Endothelial cell of umbilical vein (primary cell): ENCODE measurements at regions not wholly inside any gene's neighbourhood (a gene's known extent, or its start where the extent isn't known, plus 50 kb on each side); places are given as distances from the start of the nearest gene placed in this dataset.

Experiments used
- BruUV-seq: library from RNA; stranded (reverse); fragments of 400-500 nt; replicated peaks from 2 replicates; lab custom pipeline; 2021; lab: Mats Ljungman, UMichigan
- CTCF ChIA-PET: fragments of 300-600, 350-600 bp; sonication (Branson Sonifier 250); formaldehyde crosslinking; loops from one replicate; lab custom pipeline; 2021; ENCODE audit warnings: antibody characterized with exemption, inconsistent platforms; lab: Charles Lee
- POLR2A ChIA-PET: fragments of 300-600, 350-600 bp; sonication (Branson Sonifier 250); formaldehyde crosslinking; loops from one replicate; lab custom pipeline; 2021; ENCODE audit warnings: antibody characterized with exemption, inconsistent platforms; lab: Charles Lee
- DNase-seq: peaks from one replicate; pipeline ENCODE4 v3.0.0-alpha.2; 2011; ENCODE audit warnings: low read depth, low spot score
- FAIRE-seq: peaks from 2 replicates; lab custom pipeline; 2011; peaks lifted over from hg19 to GRCh38; lab: Jason Lieb, UNC
- H2AFZ ChIP-seq: 2 replicates; pipeline ENCODE4 v1.6.0; 2012; ENCODE audit warnings: low read depth, low read length, control low read depth, inconsistent platforms
- H3K27ac ChIP-seq: 2 replicates; pipeline ENCODE4 v1.5.1; 2011; ENCODE audit warnings: low read depth, mild to moderate bottlenecking, control low read depth, low read length, moderate library complexity; ENCODE audit not compliant: insufficient read depth
- H3K27me3 ChIP-seq, 2 experiments: 2 replicates each; pipeline versions ENCODE4 v1.6.0 to v1.6.1; 2011; ENCODE audit warnings: low read length in 2 of 2, mixed read lengths in 1 of 2; ENCODE audit not compliant: control insufficient read depth in 2 of 2, insufficient read depth in 2 of 2
- H3K36me3 ChIP-seq, 2 experiments: 2 replicates in 1 of 2; 3 replicates in 1 of 2; pipeline ENCODE4 v1.5.1; 2011; ENCODE audit warnings: low read length in 2 of 2, mild to moderate bottlenecking in 1 of 2, moderate library complexity in 1 of 2; ENCODE audit not compliant: control insufficient read depth in 2 of 2, insufficient read depth in 2 of 2; ENCODE audit errors: extremely low read depth in 1 of 2
- H3K4me1 ChIP-seq: 3 replicates; pipeline ENCODE4 v1.5.1; 2011; ENCODE audit warnings: mild to moderate bottlenecking, low read length; ENCODE audit not compliant: control insufficient read depth, insufficient read depth; ENCODE audit errors: extremely low read depth
- H3K4me2 ChIP-seq: 2 replicates; pipeline ENCODE4 v1.6.1; 2011; ENCODE audit warnings: low read length, control low read depth, mixed read lengths; ENCODE audit not compliant: insufficient read depth
- H3K4me3 ChIP-seq, 3 experiments: fragments of 200-600 bp in 1 of 3; sonication (generic), shearing (Covaris generic) in 1 of 3; replicated peaks in 1 of 3; 2 replicates each; pipeline ENCODE4 v1.5.1; 2011 to 2016; ENCODE audit warnings: control low read depth in 3 of 3, low read length in 3 of 3, mild to moderate bottlenecking in 2 of 3, inconsistent platforms in 1 of 3, low read depth in 1 of 3, moderate library complexity in 1 of 3; ENCODE audit not compliant: insufficient read depth in 1 of 3
- H3K79me2 ChIP-seq: 2 replicates; pipeline ENCODE4 v1.6.0; 2012; ENCODE audit warnings: low read length, inconsistent platforms; ENCODE audit not compliant: control insufficient read depth, insufficient read depth
- H3K9ac ChIP-seq: replicated peaks from 2 replicates; pipeline ENCODE3; 2011; ENCODE audit warnings: low read length, control low read depth; ENCODE audit not compliant: insufficient read depth; ENCODE audit errors: extremely low read depth
- H3K9me1 ChIP-seq: replicated peaks from 3 replicates; pipeline ENCODE4 v1.6.0; 2011; ENCODE audit warnings: mild to moderate bottlenecking, low read length; ENCODE audit not compliant: control insufficient read depth, insufficient read depth; ENCODE audit errors: extremely low read depth
- H3K9me3 ChIP-seq: replicated peaks from 2 replicates; pipeline ENCODE4 v1.5.1; 2012; ENCODE audit warnings: low read length, inconsistent platforms; ENCODE audit not compliant: control insufficient read depth, insufficient read depth
- H4K20me1 ChIP-seq: replicated peaks from 2 replicates; pipeline ENCODE3; 2011; ENCODE audit warnings: mild to moderate bottlenecking, low read length; ENCODE audit not compliant: control insufficient read depth, insufficient read depth; ENCODE audit errors: extremely low read depth
- EZH2 ChIP-seq: IDR thresholded peaks from 2 replicates; pipeline ENCODE4 v1.6.1; 2012; ENCODE audit warnings: borderline replicate concordance, low read depth, mild to moderate bottlenecking, moderate library complexity, low read length, inconsistent platforms; ENCODE audit not compliant: severe bottlenecking
- FOS ChIP-seq: IDR thresholded peaks from 2 replicates; pipeline ENCODE4 v1.6.1; 2011; ENCODE audit warnings: mild to moderate bottlenecking, low read length, moderate library complexity, borderline replicate concordance; ENCODE audit not compliant: insufficient read depth
- GATA2 ChIP-seq: IDR thresholded peaks from 2 replicates; pipeline ENCODE4 v1.7.0; 2011; ENCODE audit warnings: low read depth, mild to moderate bottlenecking, moderate library complexity, mixed read lengths, low read length; ENCODE audit not compliant: insufficient read length, insufficient read depth
- JUN ChIP-seq: IDR thresholded peaks from 2 replicates; pipeline ENCODE4 v1.6.1; 2011; ENCODE audit warnings: borderline replicate concordance, low read depth; ENCODE audit not compliant: insufficient read length, insufficient read depth
- MYC ChIP-seq: IDR thresholded peaks from one replicate; pipeline ENCODE4 v1.6.1; 2011; ENCODE audit warnings: mild to moderate bottlenecking, low read depth, low read length
- POLR2A ChIP-seq: IDR thresholded peaks from 2 replicates; pipeline ENCODE4 v1.6.1; 2012; ENCODE audit warnings: low read depth, mild to moderate bottlenecking, control low read depth, low read length
- POLR2AphosphoS5 ChIP-seq: IDR thresholded peaks from 2 replicates; pipeline ENCODE4 v1.6.1; 2012; ENCODE audit warnings: low read depth, mild to moderate bottlenecking, control low read depth, low read length, moderate library complexity; ENCODE audit not compliant: insufficient read depth
- dilution Hi-C: fragments of 300-500 bp; cut with MboI; formaldehyde crosslinking; loops from one replicate; pipeline ENCODE4 v1.15.0; 2019; ENCODE audit warnings: low sequenced_read_pairs; ENCODE audit not compliant: extremely low pct_ligation_motif_present
- intact Hi-C: fragments of 100-400 bp; cut with micrococcal nuclease; formaldehyde crosslinking; loops from one replicate; pipeline ENCODE4 v1.10.0; 2022
- TF ChIP-seq, protein P1 (sequence below): IDR thresholded peaks from 2 replicates; pipeline ENCODE4 v1.6.1; 2011; ENCODE audit not compliant: insufficient read depth, insufficient read length
- TF ChIP-seq, protein P2 (sequence below), 2 donors: IDR thresholded peaks; 1 replicate in 1 of 2; 2 replicates in 1 of 2; pipeline ENCODE4 v1.5.1; 2011; ENCODE audit warnings: low read length in 2 of 2, mild to moderate bottlenecking in 2 of 2, moderate library complexity in 2 of 2, control low read depth in 1 of 2, inconsistent platforms in 1 of 2, low read depth in 1 of 2; ENCODE audit not compliant: insufficient read depth in 1 of 2; ENCODE audit errors: extremely low read depth in 1 of 2

DNA sequence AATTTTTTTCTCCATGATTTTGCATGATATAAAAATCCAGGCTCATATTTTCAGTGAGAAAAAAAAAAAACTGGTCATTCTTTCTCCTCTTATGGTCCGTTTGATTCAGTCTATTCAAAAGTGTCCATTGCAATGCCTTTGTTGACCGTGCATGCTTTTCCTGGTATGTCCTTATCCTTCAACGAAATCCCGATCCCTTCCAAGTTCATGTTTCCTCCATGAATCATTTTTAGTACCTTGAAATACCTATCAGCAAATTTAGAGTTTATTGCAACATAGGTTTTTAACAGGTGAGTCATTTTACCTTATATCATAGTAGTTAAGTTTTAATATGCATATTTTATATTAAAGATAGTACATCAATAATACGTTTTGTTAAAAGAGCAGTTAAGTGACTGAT, 773.8 kb upstream of the CHD1 start:
- peaks cover 8% of the 10 kb centered on the region for H3K4me1 ChIP-seq
- no peak overlapping the region for H3K27ac ChIP-seq
- no peaks in the 10 kb centered on the region for H3K27me3 ChIP-seq
- H3K36me3 ChIP-seq: no peaks in the 10 kb centered on the region
- CTCF ChIA-PET: no interaction called here
- BruUV-seq: no TSS peak
- H3K9me1 ChIP-seq: no peaks in the 10 kb centered on the region
- H3K9me3 ChIP-seq: no peaks in the 10 kb centered on the region
- H3K79me2 ChIP-seq: no peaks in the 10 kb centered on the region
- DNase-seq: no peak
- no peaks in the 10 kb centered on the region for H4K20me1 ChIP-seq
- intact Hi-C loops (no loop called here), dilution Hi-C loops (no loop called here)
- H3K4me3 ChIP-seq: no peak overlapping the region
- H3K9ac ChIP-seq: no peak overlapping the region
- no peak for TF ChIP-seq MYC
- no peak for TF ChIP-seq GATA2
- TF ChIP-seq, protein P1, sequence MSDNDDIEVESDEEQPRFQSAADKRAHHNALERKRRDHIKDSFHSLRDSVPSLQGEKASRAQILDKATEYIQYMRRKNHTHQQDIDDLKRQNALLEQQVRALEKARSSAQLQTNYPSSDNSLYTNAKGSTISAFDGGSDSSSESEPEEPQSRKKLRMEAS: no peak
- TF ChIP-seq POLR2AphosphoS5: no peak
- TF ChIP-seq EZH2: no peak
- no peak for TF ChIP-seq FOS
- no peak for TF ChIP-seq POLR2A
- TF ChIP-seq, protein P2, sequence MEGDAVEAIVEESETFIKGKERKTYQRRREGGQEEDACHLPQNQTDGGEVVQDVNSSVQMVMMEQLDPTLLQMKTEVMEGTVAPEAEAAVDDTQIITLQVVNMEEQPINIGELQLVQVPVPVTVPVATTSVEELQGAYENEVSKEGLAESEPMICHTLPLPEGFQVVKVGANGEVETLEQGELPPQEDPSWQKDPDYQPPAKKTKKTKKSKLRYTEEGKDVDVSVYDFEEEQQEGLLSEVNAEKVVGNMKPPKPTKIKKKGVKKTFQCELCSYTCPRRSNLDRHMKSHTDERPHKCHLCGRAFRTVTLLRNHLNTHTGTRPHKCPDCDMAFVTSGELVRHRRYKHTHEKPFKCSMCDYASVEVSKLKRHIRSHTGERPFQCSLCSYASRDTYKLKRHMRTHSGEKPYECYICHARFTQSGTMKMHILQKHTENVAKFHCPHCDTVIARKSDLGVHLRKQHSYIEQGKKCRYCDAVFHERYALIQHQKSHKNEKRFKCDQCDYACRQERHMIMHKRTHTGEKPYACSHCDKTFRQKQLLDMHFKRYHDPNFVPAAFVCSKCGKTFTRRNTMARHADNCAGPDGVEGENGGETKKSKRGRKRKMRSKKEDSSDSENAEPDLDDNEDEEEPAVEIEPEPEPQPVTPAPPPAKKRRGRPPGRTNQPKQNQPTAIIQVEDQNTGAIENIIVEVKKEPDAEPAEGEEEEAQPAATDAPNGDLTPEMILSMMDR (IDR thresholded peaks at IDR 0.05; ENCODE audit: extremely low read depth in 1 of 2, insufficient read depth in 1 of 2, low read depth in 1 of 2, low read length in 2 of 2): no peak
- no peak for TF ChIP-seq JUN
- no peak for FAIRE-seq
- POLR2A ChIA-PET: no interaction called here
- H2AFZ ChIP-seq: no peak overlapping the region
- H3K4me2 ChIP-seq: no peak overlapping the region
